Vagina (tissue), 2 donors: ENCODE measurements at regions not wholly inside any gene's neighbourhood (a gene's known extent, or its start where the extent isn't known, plus 50 kb on each side); places are given as distances from the start of the nearest gene placed in this dataset.

Experiments used
- DNase-seq, 2 donors: peaks; one replicate each; pipeline ENCODE4 v3.0.0-alpha.2; 2017; ENCODE audit errors: extremely low spot score in 2 of 2
- H3K27ac ChIP-seq: fragments of 200-600 bp; sonication (generic); one replicate; pipeline ENCODE4 v1.5.1; 2019
- H3K27me3 ChIP-seq: fragments of 200-600 bp; sonication (generic); one replicate; pipeline ENCODE4 v1.5.1; 2019
- H3K36me3 ChIP-seq, 2 donors: fragments of 200-600 bp; sonication (generic); one replicate each; pipeline ENCODE4 v1.5.1; 2017 to 2019
- H3K4me1 ChIP-seq: fragments of 200-600 bp; sonication (generic); one replicate; pipeline ENCODE4 v1.5.1; 2019
- H3K4me3 ChIP-seq, 2 donors: fragments of 200-600 bp; sonication (generic); 1 replicate in 1 of 2; 2 replicates in 1 of 2; pipeline ENCODE4 v1.5.1; 2016 to 2019
- H3K9me3 ChIP-seq: fragments of 200-600 bp; sonication (generic); one replicate; pipeline ENCODE4 v1.5.1; 2019
- POLR2A ChIP-seq, 2 donors: fragments of 450-650 bp; IDR thresholded peaks; one replicate each; pipeline ENCODE4 v1.6.1; 2017; ENCODE audit warnings: antibody characterized with exemption in 2 of 2, mild to moderate bottlenecking in 2 of 2, moderate library complexity in 2 of 2
- POLR2AphosphoS5 ChIP-seq, 2 donors: sonication (generic); formaldehyde crosslinking; IDR thresholded peaks; one replicate each; pipeline ENCODE4 v1.9.0; 2017; ENCODE audit warnings: antibody characterized with exemption in 2 of 2, mild to moderate bottlenecking in 2 of 2, low read depth in 1 of 2; ENCODE audit not compliant: insufficient read depth in 1 of 2
- intact Hi-C: fragments of 100-400 bp; cut with DNase I; formaldehyde crosslinking; loops from one replicate; pipeline ENCODE4 v1.15.1; 2023
- TF ChIP-seq, protein P1 (sequence below), 3 experiments: fragments of 450-650 bp in 2 of 3; fragments of 200-600 bp in 1 of 3; sonication (generic) in 1 of 3; IDR thresholded peaks; one replicate each; pipeline ENCODE4 v1.5.1; 2017 to 2019; ENCODE audit warnings: antibody characterized with exemption in 3 of 3, mild to moderate bottlenecking in 2 of 3, moderate library complexity in 2 of 3

DNA sequence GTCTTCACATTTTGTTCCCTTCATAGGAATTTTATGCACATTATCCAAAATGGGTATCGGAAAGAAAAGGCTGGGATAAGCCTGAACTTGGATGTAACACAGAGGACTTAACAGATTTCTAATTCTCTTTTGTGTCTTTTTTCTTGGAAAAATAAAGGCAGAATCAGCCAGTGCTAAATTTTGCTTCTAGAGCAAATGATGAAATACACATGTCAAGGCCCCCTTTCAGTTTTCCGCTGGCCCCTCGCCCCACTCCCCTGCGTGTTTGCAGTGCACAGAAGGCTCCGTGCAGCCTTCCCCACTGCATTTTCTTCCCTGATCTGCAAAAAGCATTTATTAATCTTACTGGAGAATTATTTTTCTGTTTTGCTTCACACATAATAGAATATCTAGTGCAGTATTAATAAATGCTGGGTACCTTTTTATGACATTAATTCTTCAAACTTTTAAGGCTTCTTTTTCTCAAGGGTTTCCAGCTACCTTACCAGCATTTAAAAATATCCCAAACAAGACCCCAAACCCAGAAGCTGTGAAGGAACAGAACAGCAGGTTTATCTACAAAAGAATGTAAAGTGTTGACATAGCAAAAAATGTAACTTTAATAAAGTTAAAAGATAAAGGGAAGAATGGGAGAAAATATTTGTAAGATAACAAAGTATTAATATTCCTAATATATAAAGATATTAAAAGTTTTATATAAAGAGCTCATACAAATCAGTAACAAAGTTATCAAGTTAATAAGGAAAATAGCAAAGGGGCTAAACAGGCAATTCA, 81.3 kb upstream of the SPTBN1 start:
- no peak for TF ChIP-seq POLR2AphosphoS5 (IDR thresholded peaks at IDR 0.05; ENCODE audit: insufficient read depth in 1 of 2, low read depth in 1 of 2)
- TF ChIP-seq, protein P1, sequence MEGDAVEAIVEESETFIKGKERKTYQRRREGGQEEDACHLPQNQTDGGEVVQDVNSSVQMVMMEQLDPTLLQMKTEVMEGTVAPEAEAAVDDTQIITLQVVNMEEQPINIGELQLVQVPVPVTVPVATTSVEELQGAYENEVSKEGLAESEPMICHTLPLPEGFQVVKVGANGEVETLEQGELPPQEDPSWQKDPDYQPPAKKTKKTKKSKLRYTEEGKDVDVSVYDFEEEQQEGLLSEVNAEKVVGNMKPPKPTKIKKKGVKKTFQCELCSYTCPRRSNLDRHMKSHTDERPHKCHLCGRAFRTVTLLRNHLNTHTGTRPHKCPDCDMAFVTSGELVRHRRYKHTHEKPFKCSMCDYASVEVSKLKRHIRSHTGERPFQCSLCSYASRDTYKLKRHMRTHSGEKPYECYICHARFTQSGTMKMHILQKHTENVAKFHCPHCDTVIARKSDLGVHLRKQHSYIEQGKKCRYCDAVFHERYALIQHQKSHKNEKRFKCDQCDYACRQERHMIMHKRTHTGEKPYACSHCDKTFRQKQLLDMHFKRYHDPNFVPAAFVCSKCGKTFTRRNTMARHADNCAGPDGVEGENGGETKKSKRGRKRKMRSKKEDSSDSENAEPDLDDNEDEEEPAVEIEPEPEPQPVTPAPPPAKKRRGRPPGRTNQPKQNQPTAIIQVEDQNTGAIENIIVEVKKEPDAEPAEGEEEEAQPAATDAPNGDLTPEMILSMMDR (IDR thresholded peaks at IDR 0.05), result no peak
- TF ChIP-seq POLR2A (IDR thresholded peaks at IDR 0.05), result no peak
- Histone ChIP-seq H3K4me1 (peaks cover 21% of the 10 kb centered on the region), H3K27ac (no peak overlapping the region), H3K9me3 (no peaks in the 10 kb centered on the region), H3K36me3 (no peaks in the 10 kb centered on the region), H3K4me3 (no peak overlapping the region), H3K27me3 (no peaks in the 10 kb centered on the region)
- intact Hi-C loops, result no loop called here
- no peak for DNase-seq

DNA sequence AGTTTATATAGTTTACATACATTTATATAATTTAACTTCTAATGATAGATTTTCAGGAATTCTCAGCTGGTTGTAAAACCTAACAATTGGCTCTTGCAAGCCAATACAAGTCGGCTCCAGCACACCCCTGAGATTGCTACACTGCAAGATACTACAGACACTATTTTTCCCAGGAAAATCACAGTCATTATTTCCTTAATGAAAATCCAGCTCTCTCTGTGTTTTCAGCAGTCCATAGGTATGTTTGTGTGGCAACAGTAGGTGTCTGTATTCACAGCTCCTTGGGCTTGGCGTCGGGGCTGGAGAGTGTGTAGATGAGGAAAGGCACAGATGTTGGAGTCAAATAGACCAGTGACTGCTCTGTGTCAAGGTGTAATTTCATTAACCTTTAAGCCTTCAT, 78.7 kb upstream of the SPTBN1 start:
- TF ChIP-seq POLR2AphosphoS5 (IDR thresholded peaks at IDR 0.05; ENCODE audit: insufficient read depth in 1 of 2, low read depth in 1 of 2) (no peak), POLR2A (IDR thresholded peaks at IDR 0.05) (no peak)
- TF ChIP-seq, protein P1 (IDR thresholded peaks at IDR 0.05), result no peak
- no peak for DNase-seq
- intact Hi-C loops, result no loop called here
- no peaks in the 10 kb centered on the region for H3K27me3 ChIP-seq
- H3K27ac ChIP-seq, result no peak overlapping the region
- H3K4me1 ChIP-seq, result no peaks in the 10 kb centered on the region
- H3K4me3 ChIP-seq, result no peak overlapping the region
- no peaks in the 10 kb centered on the region for H3K9me3 ChIP-seq
- H3K36me3 ChIP-seq, result no peaks in the 10 kb centered on the region

DNA sequence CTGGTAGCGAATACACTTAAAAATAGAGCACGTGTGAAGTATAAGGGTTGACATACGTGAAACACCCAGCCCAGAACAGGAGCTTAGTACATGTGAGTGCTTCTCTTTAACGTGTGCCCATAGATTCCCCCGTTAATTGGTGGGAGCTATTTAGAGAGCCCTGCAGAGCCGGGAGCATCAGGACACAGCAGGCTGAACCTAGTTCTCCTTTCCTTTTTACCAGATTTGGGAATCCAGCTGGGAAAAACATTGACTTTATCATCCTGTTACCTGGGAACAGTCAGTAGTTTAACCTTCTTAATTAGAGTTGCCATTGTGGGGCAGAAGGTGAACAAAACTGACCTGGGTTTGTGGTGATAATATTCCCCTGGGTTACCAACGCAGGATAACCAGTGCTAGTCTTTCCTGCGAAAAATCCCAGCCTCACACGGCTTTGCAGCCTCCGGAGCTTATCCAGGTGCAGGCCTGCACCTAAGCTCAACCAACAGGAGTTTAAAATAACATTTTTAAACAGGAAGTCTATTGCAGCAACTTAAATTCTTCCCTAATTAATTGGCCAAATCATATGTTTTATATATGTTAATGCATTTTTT, 78.1 kb upstream of the SPTBN1 start:
- intact Hi-C loops, result no loop called here
- H3K36me3 ChIP-seq, result no peaks in the 10 kb centered on the region
- no peak for DNase-seq
- H3K4me3 ChIP-seq, result no peak overlapping the region
- H3K4me1 ChIP-seq, result no peaks in the 10 kb centered on the region
- TF ChIP-seq, protein P1 (IDR thresholded peaks at IDR 0.05), result no peak
- TF ChIP-seq POLR2A (IDR thresholded peaks at IDR 0.05) (no peak), POLR2AphosphoS5 (IDR thresholded peaks at IDR 0.05; ENCODE audit: insufficient read depth in 1 of 2, low read depth in 1 of 2) (no peak)
- H3K27me3 ChIP-seq, result no peaks in the 10 kb centered on the region
- H3K27ac ChIP-seq, result no peak overlapping the region
- no peaks in the 10 kb centered on the region for H3K9me3 ChIP-seq

- no peaks in the 10 kb centered on the region for H3K27me3 ChIP-seq
- no peak overlapping the region for H3K27ac ChIP-seq
- no peak for DNase-seq
- no peak overlapping the region for H3K4me3 ChIP-seq
- no peaks in the 10 kb centered on the region for H3K9me3 ChIP-seq
- TF ChIP-seq POLR2A (IDR thresholded peaks at IDR 0.05) (no peak), POLR2AphosphoS5 (IDR thresholded peaks at IDR 0.05; ENCODE audit: insufficient read depth in 1 of 2, low read depth in 1 of 2) (no peak)
- TF ChIP-seq, protein P1 (IDR thresholded peaks at IDR 0.05), result no peak
- H3K36me3 ChIP-seq, result no peaks in the 10 kb centered on the region
- no peaks in the 10 kb centered on the region for H3K4me1 ChIP-seq
- intact Hi-C loops, result no loop called here
These were observed 75.5 kb upstream of the SPTBN1 start for GRCh38 chr2:54380670-54381069.

DNA sequence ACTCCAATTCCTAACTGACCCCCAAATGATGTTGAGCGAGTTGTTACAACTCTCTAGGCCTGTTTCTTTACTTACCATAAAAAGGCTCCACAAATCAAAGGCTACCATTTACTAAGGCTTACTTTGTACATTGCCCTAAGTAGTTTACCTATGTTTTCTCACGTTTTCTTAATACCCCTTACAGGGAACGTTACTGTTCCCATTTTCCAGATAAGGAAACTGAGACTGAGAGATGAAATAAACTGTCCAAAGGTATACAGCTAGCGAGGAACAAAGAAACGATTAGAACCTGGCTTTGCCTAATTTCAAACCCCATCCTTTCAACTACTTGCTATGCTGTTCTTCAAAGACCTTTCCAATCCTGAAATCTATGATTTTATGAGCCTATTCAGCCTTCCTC, 74.8 kb upstream of the SPTBN1 start:
- Histone ChIP-seq H3K9me3 (no peaks in the 10 kb centered on the region), H3K27ac (no peak overlapping the region), H3K4me1 (no peaks in the 10 kb centered on the region), H3K27me3 (no peaks in the 10 kb centered on the region), H3K36me3 (no peaks in the 10 kb centered on the region), H3K4me3 (no peak overlapping the region)
- intact Hi-C loops, result no loop called here
- DNase-seq, result no peak
- no peak for TF ChIP-seq POLR2AphosphoS5 (IDR thresholded peaks at IDR 0.05; ENCODE audit: insufficient read depth in 1 of 2, low read depth in 1 of 2)
- TF ChIP-seq POLR2A (IDR thresholded peaks at IDR 0.05), result no peak
- TF ChIP-seq, protein P1 (IDR thresholded peaks at IDR 0.05), result no peak
